GM21529 (cell line): ENCODE measurements at regions not wholly inside any gene's neighbourhood (a gene's known extent, or its start where the extent isn't known, plus 50 kb on each side); places are given as distances from the start of the nearest gene placed in this dataset.
A peak's percentile ranks its signal among the peaks of the same experiment; 100 is the strongest.
"Not testable (repeated sequence)": the region's sequence is repeated elsewhere in the genome, so short reads cannot be mapped to it uniquely, and the experiment has no call there.

Experiments used
- ATAC-seq: cut with Tn5 transposase; IDR thresholded peaks from one replicate; pipeline ENCODE4 v1.9.1; 2021; ENCODE audit not compliant: unreplicated experiment

- ATAC-seq = not testable (repeated sequence)
Observed at GRCh38 chr5:97234380-97234779, 51.3 kb upstream of the RIOK2 start.

GRCh38 chr5:97242341-97242740 is 59.3 kb upstream of the RIOK2 start:
- ATAC-seq = no peak

- ATAC-seq = no peak
Observed at GRCh38 chr5:97243353-97243752, 60.3 kb upstream of the RIOK2 start.

GRCh38 chr5:97245386-97245785 is 62.3 kb upstream of the RIOK2 start:
- no peak for ATAC-seq

- no peak for ATAC-seq
Observed at GRCh38 chr5:97250113-97250512, 67.1 kb upstream of the RIOK2 start.

- no peak for ATAC-seq
Observed at GRCh38 chr5:97266076-97266475, 83.0 kb upstream of the RIOK2 start.

GRCh38 chr5:97266576-97266975 is 83.5 kb upstream of the RIOK2 start:
- ATAC-seq = no peak

GRCh38 chr5:97267767-97268166 is 84.7 kb upstream of the RIOK2 start:
- no peak for ATAC-seq

- ATAC-seq = no peak
Observed at GRCh38 chr5:97276474-97277120, 93.5 kb upstream of the RIOK2 start.

- ATAC-seq = no peak
Observed at GRCh38 chr5:97281257-97281656, 98.2 kb upstream of the RIOK2 start.

- peak; percentile 97 for ATAC-seq
Observed at GRCh38 chr5:97297063-97297703, 114.1 kb upstream of the RIOK2 start.

GRCh38 chr5:97297704-97298091 is 114.7 kb upstream of the RIOK2 start:
- ATAC-seq = no peak

GRCh38 chr5:97301181-97301580 is 118.1 kb upstream of the RIOK2 start:
- ATAC-seq = not testable (repeated sequence)

- no peak for ATAC-seq
Observed at GRCh38 chr5:97338729-97339128, 155.7 kb upstream of the RIOK2 start.

- ATAC-seq = peak; percentile 93
Observed at GRCh38 chr5:97355775-97356174, 172.7 kb upstream of the RIOK2 start.

- ATAC-seq = no peak
Observed at GRCh38 chr5:97363577-97363976, 180.5 kb upstream of the RIOK2 start.

- no peak for ATAC-seq
Observed at GRCh38 chr5:97364731-97365130, 181.7 kb upstream of the RIOK2 start.

GRCh38 chr5:97365163-97365845 is 182.3 kb upstream of the RIOK2 start:
- ATAC-seq = no peak

GRCh38 chr5:97365918-97366317 is 182.9 kb upstream of the RIOK2 start:
- ATAC-seq = no peak

- ATAC-seq = no peak
Observed at GRCh38 chr5:97375959-97376358, 192.9 kb upstream of the RIOK2 start.

- ATAC-seq = no peak
Observed at GRCh38 chr5:97377582-97377981, 194.5 kb upstream of the RIOK2 start.

- ATAC-seq = no peak
Observed at GRCh38 chr5:97383996-97384395, 200.9 kb upstream of the RIOK2 start.
